GM12874 (cell line): ENCODE measurements at regions not wholly inside any gene's neighbourhood (a gene's known extent, or its start where the extent isn't known, plus 50 kb on each side); places are given as distances from the start of the nearest gene placed in this dataset.

Source experiments
- CTCF ChIP-seq: IDR thresholded peaks from 2 replicates; pipeline ENCODE4 v1.5.1; 2011; ENCODE audit warnings: low read depth, mild to moderate bottlenecking, control low read depth, low read length, moderate library complexity; ENCODE audit not compliant: insufficient read depth

GRCh38 chr12:74896186-74896585 is 313.5 kb downstream of the KCNC2 start:
- no peak for TF ChIP-seq CTCF

- TF ChIP-seq CTCF, result no peak
Observed at GRCh38 chr12:74897425-74898211, 312.0 kb downstream of the KCNC2 start.

- TF ChIP-seq CTCF, result no peak
Observed at GRCh38 chr12:74899031-74899829, 310.4 kb downstream of the KCNC2 start.

DNA sequence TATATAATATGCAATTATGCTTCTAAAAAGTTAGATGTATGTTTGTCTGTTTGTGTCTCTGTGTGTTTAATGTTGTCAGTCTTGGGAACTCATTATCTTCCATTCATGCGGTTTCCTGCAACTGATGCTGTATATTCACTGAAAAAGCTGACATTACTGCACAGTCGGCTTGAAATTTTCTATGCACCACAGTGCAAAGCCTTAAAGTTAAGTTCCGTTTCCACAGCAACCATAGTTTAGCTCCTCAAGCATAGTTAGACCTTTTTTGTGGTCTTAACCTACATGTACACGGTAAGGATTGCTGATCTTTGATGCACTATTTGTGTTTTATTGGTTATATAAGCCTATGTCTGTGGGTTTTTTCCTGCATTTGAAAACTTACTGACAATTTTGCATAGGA is 309.4 kb downstream of the KCNC2 start:
- TF ChIP-seq CTCF, result no peak

DNA sequence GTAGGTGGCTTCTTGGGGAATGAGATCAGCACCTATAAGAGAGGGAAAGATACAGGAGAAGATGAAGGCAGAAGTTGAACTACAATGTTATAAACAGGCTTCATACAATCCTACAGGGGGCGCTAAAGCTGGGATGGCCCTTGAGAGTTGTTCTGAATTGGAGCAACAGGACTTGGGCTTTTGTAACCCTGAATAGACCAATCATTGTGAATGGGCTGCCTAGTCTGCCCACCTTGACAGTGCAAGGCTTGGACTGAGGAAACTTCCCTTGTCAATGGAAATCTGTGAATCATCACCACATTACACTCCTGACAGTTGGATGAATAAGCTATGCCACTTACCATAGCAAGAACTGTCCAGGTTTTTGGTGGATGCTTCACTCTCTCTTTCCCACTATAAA is 306.1 kb downstream of the KCNC2 start:
- TF ChIP-seq CTCF, result peak; percentile 45

DNA sequence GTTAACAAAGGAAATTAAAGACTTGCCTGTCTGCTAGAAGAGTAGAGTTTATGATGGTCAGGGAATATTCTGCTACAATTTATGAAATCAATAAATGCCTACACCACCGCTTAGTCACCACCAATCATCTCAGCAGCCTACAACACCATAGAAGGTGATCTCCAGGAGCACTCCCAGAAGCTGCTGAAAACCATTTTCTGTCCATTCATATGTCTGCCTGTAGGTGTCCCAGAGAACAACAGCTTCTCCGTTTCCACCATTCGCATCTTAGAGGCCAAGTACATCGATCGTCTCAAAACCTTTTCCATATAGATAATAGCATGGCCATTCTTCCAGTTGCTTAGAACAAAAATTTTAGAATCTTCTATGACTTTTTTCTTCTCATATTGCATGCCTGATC is 303.4 kb downstream of the KCNC2 start:
- TF ChIP-seq CTCF, result peak; percentile 27; the same call in 1 of the 2 replicates

DNA sequence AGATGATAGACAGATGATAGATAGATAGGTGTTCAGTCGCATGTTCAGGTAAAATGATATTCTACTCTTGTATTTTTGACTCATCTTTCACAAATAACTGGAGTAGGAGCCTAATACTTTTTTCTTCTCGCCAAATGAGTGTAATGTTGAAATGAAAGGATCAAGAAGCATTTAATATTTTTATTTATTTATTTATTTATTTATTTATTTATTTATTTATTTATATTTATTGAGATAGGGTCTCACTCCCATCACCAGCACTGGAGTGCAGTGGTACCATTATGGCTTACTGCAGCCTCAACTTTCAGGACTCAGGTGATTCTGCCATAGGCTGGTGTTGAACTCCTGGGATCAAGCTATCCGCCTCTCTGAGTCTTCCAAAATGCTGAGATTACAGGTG is 298.8 kb downstream of the KCNC2 start:
- no peak for TF ChIP-seq CTCF
